Keratinocyte (primary cell): ENCODE measurements at regions not wholly inside any gene's neighbourhood (a gene's known extent, or its start where the extent isn't known, plus 50 kb on each side); places are given as distances from the start of the nearest gene placed in this dataset.

Experiments used
- DNase-seq: peaks from one replicate; pipeline ENCODE4 v3.0.0-alpha.2; 2011; ENCODE audit warnings: low read depth, missing footprints, low spot score
- FAIRE-seq: peaks from 2 replicates; lab custom pipeline; 2011; peaks lifted over from hg19 to GRCh38; lab: Jason Lieb, UNC
- H2AFZ ChIP-seq: 2 replicates; pipeline ENCODE4 v1.6.0; 2012; ENCODE audit warnings: low read length, control low read depth, inconsistent platforms; ENCODE audit not compliant: control insufficient read depth
- H3K27ac ChIP-seq: 2 replicates; pipeline ENCODE4 v1.5.1; 2011; ENCODE audit warnings: low read length; ENCODE audit not compliant: control insufficient read depth, insufficient read depth
- H3K27me3 ChIP-seq: 3 replicates; pipeline ENCODE4 v1.6.0; 2011; ENCODE audit warnings: low read length; ENCODE audit not compliant: control insufficient read depth, insufficient read depth; ENCODE audit errors: extremely low read depth
- H3K36me3 ChIP-seq, 2 experiments: 2 replicates in 1 of 2; 3 replicates in 1 of 2; pipeline ENCODE4 v1.5.1; 2011; ENCODE audit warnings: low read length in 2 of 2, mild to moderate bottlenecking in 1 of 2; ENCODE audit not compliant: control insufficient read depth in 2 of 2, insufficient read depth in 2 of 2; ENCODE audit errors: extremely low read depth in 1 of 2
- H3K4me1 ChIP-seq: 3 replicates; pipeline ENCODE4 v1.5.1; 2011; ENCODE audit warnings: low read length; ENCODE audit not compliant: control insufficient read depth, insufficient read depth; ENCODE audit errors: extremely low read depth
- H3K4me2 ChIP-seq: 3 replicates; pipeline ENCODE4 v1.6.0; 2011; ENCODE audit warnings: low read depth, low read length; ENCODE audit not compliant: control insufficient read depth, insufficient read depth; ENCODE audit errors: extremely low read depth
- H3K4me3 ChIP-seq, 3 experiments: fragments of 200-600 bp in 1 of 3; sonication (generic) in 1 of 3; 2 replicates in 2 of 3; 3 replicates in 1 of 3; pipeline ENCODE4 v1.5.1; 2011 to 2016; ENCODE audit warnings: low read length in 3 of 3, mild to moderate bottlenecking in 3 of 3, control low read depth in 2 of 3, inconsistent platforms in 1 of 3, low read depth in 1 of 3, mixed read lengths in 1 of 3, mixed run types in 1 of 3, moderate library complexity in 1 of 3; ENCODE audit not compliant: control insufficient read depth in 2 of 3, insufficient read depth in 2 of 3; ENCODE audit errors: extremely low read depth in 1 of 3
- H3K79me2 ChIP-seq: 2 replicates; pipeline ENCODE4 v1.6.0; 2012; ENCODE audit warnings: low read length; ENCODE audit not compliant: control insufficient read depth, insufficient read depth
- H3K9ac ChIP-seq: 3 replicates; pipeline ENCODE4 v1.6.0; 2011; ENCODE audit warnings: low read length; ENCODE audit not compliant: control insufficient read depth, insufficient read depth; ENCODE audit errors: extremely low read depth
- H3K9me1 ChIP-seq: 3 replicates; pipeline ENCODE4 v1.6.0; 2011; ENCODE audit warnings: low read length; ENCODE audit not compliant: control insufficient read depth, insufficient read depth; ENCODE audit errors: extremely low read depth
- H3K9me3 ChIP-seq: 2 replicates; pipeline ENCODE4 v1.5.1; 2012; ENCODE audit warnings: low read depth, low read length; ENCODE audit not compliant: control insufficient read depth
- H4K20me1 ChIP-seq: 3 replicates; pipeline ENCODE4 v1.6.0; 2011; ENCODE audit warnings: low read length; ENCODE audit not compliant: control insufficient read depth, insufficient read depth; ENCODE audit errors: extremely low read depth
- CTCF ChIP-seq, 3 experiments: IDR thresholded peaks in 1 of 3; conservative IDR thresholded peaks in 1 of 3; optimal IDR thresholded peaks in 1 of 3; 2 replicates in 2 of 3; 3 replicates in 1 of 3; pipeline versions ENCODE3 to v1.5.1; 2011; ENCODE audit warnings: low read length in 3 of 3, mild to moderate bottlenecking in 3 of 3, moderate library complexity in 2 of 3, control low read depth in 1 of 3, inconsistent platforms in 1 of 3; ENCODE audit not compliant: insufficient read depth in 2 of 3; ENCODE audit errors: extremely low read depth in 1 of 3
- EZH2 ChIP-seq: IDR thresholded peaks from one replicate; pipeline ENCODE4 v1.6.1; 2012; ENCODE audit warnings: inconsistent platforms, mild to moderate bottlenecking, low read length, moderate library complexity
- dilution Hi-C: fragments of 300-500 bp; cut with MboI; formaldehyde crosslinking; loops from one replicate; pipeline ENCODE4 v1.7.0; 2020; ENCODE audit warnings: low sequenced_read_pairs; ENCODE audit not compliant: extremely low pct_ligation_motif_present

- Histone ChIP-seq H3K9me3 (no peaks in the 10 kb centered on the region), H3K9ac (no peak overlapping the region), H3K36me3 (no peaks in the 10 kb centered on the region), H3K9me1 (no peaks in the 10 kb centered on the region), H3K4me1 (no peaks in the 10 kb centered on the region), H3K27ac (no peak overlapping the region), H3K4me2 (no peak overlapping the region), H3K27me3 (no peaks in the 10 kb centered on the region), H3K4me3 (no peak overlapping the region), H4K20me1 (no peaks in the 10 kb centered on the region), H2AFZ (no peak overlapping the region), H3K79me2 (no peaks in the 10 kb centered on the region)
- DNase-seq (no peak), FAIRE-seq (no peak)
- dilution Hi-C loops: no loop called here
- TF ChIP-seq EZH2 (no peak), CTCF (optimal IDR thresholded peaks at IDR 0.05 in 1 of 3, IDR thresholded peaks at IDR 0.05 in 1 of 3, conservative IDR thresholded peaks at IDR 0.05 in 1 of 3; ENCODE audit: extremely low read depth in 1 of 3, insufficient read depth in 2 of 3, low read length in 3 of 3) (no peak)
These were observed 141.6 kb upstream of the NBPF11 start for GRCh38 chr1:148293651-148294050.

GRCh38 chr1:148292915-148293314 is 140.8 kb upstream of the NBPF11 start:
- H3K36me3 ChIP-seq: no peaks in the 10 kb centered on the region
- H3K4me2 ChIP-seq: no peak overlapping the region
- dilution Hi-C loops: no loop called here
- DNase-seq (no peak), FAIRE-seq (no peak)
- H3K4me3 ChIP-seq: no peak overlapping the region
- H3K79me2 ChIP-seq: no peaks in the 10 kb centered on the region
- no peak overlapping the region for H3K9ac ChIP-seq
- TF ChIP-seq EZH2: no peak
- TF ChIP-seq CTCF (optimal IDR thresholded peaks at IDR 0.05 in 1 of 3, IDR thresholded peaks at IDR 0.05 in 1 of 3, conservative IDR thresholded peaks at IDR 0.05 in 1 of 3; ENCODE audit: extremely low read depth in 1 of 3, insufficient read depth in 2 of 3, low read length in 3 of 3): no peak
- H4K20me1 ChIP-seq: no peaks in the 10 kb centered on the region
- no peaks in the 10 kb centered on the region for H3K9me3 ChIP-seq
- H2AFZ ChIP-seq: no peak overlapping the region
- H3K27me3 ChIP-seq: no peaks in the 10 kb centered on the region
- no peaks in the 10 kb centered on the region for H3K9me1 ChIP-seq
- H3K4me1 ChIP-seq: no peaks in the 10 kb centered on the region
- no peak overlapping the region for H3K27ac ChIP-seq
